NB4 (cell line): ENCODE measurements at regions not wholly inside any gene's neighbourhood (a gene's known extent, or its start where the extent isn't known, plus 50 kb on each side); places are given as distances from the start of the nearest gene placed in this dataset.

Source experiments
- POLR2A ChIP-seq: IDR thresholded peaks from 2 replicates; pipeline ENCODE4 v1.6.1; 2011; ENCODE audit warnings: mild to moderate bottlenecking; ENCODE audit not compliant: insufficient read length; ENCODE audit errors: extremely low read depth
- TF ChIP-seq, protein P1 (sequence below): IDR thresholded peaks from one replicate; pipeline ENCODE4 v1.5.1; 2012; ENCODE audit warnings: low read depth, low read length

DNA sequence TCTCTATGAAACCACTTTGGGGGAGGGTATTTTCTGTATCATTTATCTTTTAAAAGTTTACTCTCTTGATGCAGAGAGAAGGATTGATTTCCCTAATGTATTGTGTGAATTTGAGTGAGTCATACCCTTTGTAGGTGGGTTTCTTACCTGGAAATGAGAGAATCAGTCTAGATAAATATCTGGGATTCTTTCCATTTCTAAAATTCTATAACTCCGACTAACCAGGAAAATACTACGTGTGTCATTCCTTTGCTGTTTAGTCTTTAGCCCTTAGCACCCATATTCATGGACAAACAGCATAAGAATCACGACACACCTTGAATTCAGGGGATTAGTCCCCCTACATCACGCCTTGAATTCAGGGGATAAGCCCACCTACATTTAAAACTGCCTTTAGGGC, 139.1 kb downstream of the GATA3 start:
- TF ChIP-seq, protein P1, sequence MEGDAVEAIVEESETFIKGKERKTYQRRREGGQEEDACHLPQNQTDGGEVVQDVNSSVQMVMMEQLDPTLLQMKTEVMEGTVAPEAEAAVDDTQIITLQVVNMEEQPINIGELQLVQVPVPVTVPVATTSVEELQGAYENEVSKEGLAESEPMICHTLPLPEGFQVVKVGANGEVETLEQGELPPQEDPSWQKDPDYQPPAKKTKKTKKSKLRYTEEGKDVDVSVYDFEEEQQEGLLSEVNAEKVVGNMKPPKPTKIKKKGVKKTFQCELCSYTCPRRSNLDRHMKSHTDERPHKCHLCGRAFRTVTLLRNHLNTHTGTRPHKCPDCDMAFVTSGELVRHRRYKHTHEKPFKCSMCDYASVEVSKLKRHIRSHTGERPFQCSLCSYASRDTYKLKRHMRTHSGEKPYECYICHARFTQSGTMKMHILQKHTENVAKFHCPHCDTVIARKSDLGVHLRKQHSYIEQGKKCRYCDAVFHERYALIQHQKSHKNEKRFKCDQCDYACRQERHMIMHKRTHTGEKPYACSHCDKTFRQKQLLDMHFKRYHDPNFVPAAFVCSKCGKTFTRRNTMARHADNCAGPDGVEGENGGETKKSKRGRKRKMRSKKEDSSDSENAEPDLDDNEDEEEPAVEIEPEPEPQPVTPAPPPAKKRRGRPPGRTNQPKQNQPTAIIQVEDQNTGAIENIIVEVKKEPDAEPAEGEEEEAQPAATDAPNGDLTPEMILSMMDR: no peak
- no peak for TF ChIP-seq POLR2A
